ENCODE measurements at regions not wholly inside any gene's neighbourhood (a gene's known extent, or its start where the extent isn't known, plus 50 kb on each side); places are given as distances from the start of the nearest gene placed in this dataset.
"Not testable (repeated sequence)": the region's sequence is repeated elsewhere in the genome, so short reads cannot be mapped to it uniquely, and the experiment has no call there.

GRCh38 chr4:79663865-79664264, 255.8 kb upstream of the GK2 start:
- Histone ChIP-seq H3K4me3 (no peak overlapping the region), H3K36me3 (no peaks in the 10 kb centered on the region), H3K4me1 (no peaks in the 10 kb centered on the region), H3K9me3 (no peaks in the 10 kb centered on the region), H3K27me3 (no peaks in the 10 kb centered on the region), H3K27ac (no peak overlapping the region)
- TF ChIP-seq CTCF (IDR thresholded peaks at IDR 0.05): no peak
- no peak for TF ChIP-seq POLR2A (IDR thresholded peaks at IDR 0.05)
- no peak for DNase-seq

- Histone ChIP-seq H3K36me3 (no peaks in the 10 kb centered on the region), H3K4me3 (no peak overlapping the region), H3K9me3 (no peaks in the 10 kb centered on the region), H3K27me3 (no peaks in the 10 kb centered on the region), H3K27ac (no peak overlapping the region), H3K4me1 (no peaks in the 10 kb centered on the region)
- no peak for TF ChIP-seq CTCF (IDR thresholded peaks at IDR 0.05)
- no peak for TF ChIP-seq POLR2A (IDR thresholded peaks at IDR 0.05)
- DNase-seq: no peak
Measured at GRCh38 chr4:79663141-79663540, 255.1 kb upstream of the GK2 start.

- no peak overlapping the region for H3K27ac ChIP-seq
- no peak for DNase-seq
- TF ChIP-seq POLR2A (IDR thresholded peaks at IDR 0.05) (no peak), CTCF (IDR thresholded peaks at IDR 0.05) (no peak)
Measured at GRCh38 chr4:79662651-79663050, 254.6 kb upstream of the GK2 start.

GRCh38 chr4:79661196-79661595, 253.2 kb upstream of the GK2 start:
- no peaks in the 10 kb centered on the region for H3K9me3 ChIP-seq
- H3K4me3 ChIP-seq: no peak overlapping the region
- no peaks in the 10 kb centered on the region for H3K27me3 ChIP-seq
- no peak overlapping the region for H3K27ac ChIP-seq
- no peaks in the 10 kb centered on the region for H3K4me1 ChIP-seq
- TF ChIP-seq CTCF (IDR thresholded peaks at IDR 0.05) (no peak), POLR2A (IDR thresholded peaks at IDR 0.05) (no peak)
- H3K36me3 ChIP-seq: no peaks in the 10 kb centered on the region
- DNase-seq: no peak

More at GRCh38 chr4:79662651-79663050, 254.6 kb upstream of the GK2 start:
- H3K27me3 ChIP-seq: no peaks in the 10 kb centered on the region
- H3K4me3 ChIP-seq: no peak overlapping the region
- H3K9me3 ChIP-seq: no peaks in the 10 kb centered on the region
- H3K4me1 ChIP-seq: no peaks in the 10 kb centered on the region
- no peaks in the 10 kb centered on the region for H3K36me3 ChIP-seq

GRCh38 chr4:79659308-79659870, 251.4 kb upstream of the GK2 start:
- H3K4me1 ChIP-seq, H3K27ac ChIP-seq, H3K36me3 ChIP-seq, H3K27me3 ChIP-seq, DNase-seq, H3K4me3 ChIP-seq, H3K9me3 ChIP-seq: not testable (repeated sequence)

GRCh38 chr4:79657379-79657778, 249.4 kb upstream of the GK2 start:
- TF ChIP-seq POLR2A (IDR thresholded peaks at IDR 0.05): no peak
- TF ChIP-seq CTCF (IDR thresholded peaks at IDR 0.05): no peak
- DNase-seq: no peak

More at GRCh38 chr4:79657379-79657778, 249.4 kb upstream of the GK2 start:
- no peak overlapping the region for H3K4me3 ChIP-seq
- no peaks in the 10 kb centered on the region for H3K36me3 ChIP-seq
- no peak overlapping the region for H3K27ac ChIP-seq
- no peaks in the 10 kb centered on the region for H3K9me3 ChIP-seq
- no peaks in the 10 kb centered on the region for H3K4me1 ChIP-seq
- H3K27me3 ChIP-seq: no peaks in the 10 kb centered on the region
